Uterus (tissue), 3 donors: ENCODE measurements at regions not wholly inside any gene's neighbourhood (a gene's known extent, or its start where the extent isn't known, plus 50 kb on each side); places are given as distances from the start of the nearest gene placed in this dataset.

Experiments used
- DNase-seq, 2 donors: peaks; one replicate each; pipeline ENCODE4 v3.0.0-alpha.2; 2019 to 2020
- H3K27ac ChIP-seq, 2 donors: fragments of 200-600 bp; sonication (generic); 1 replicate in 1 of 2; 2 replicates in 1 of 2; pipeline ENCODE4 v1.5.1; 2016 to 2018
- H3K27me3 ChIP-seq, 2 donors: fragments of 200-600 bp; sonication (generic); one replicate each; pipeline ENCODE4 v1.5.1; 2018 to 2019; ENCODE audit warnings: control low read depth in 1 of 2
- H3K36me3 ChIP-seq, 2 donors: fragments of 200-600 bp; sonication (generic); one replicate each; pipeline ENCODE4 v1.5.1; 2019; ENCODE audit warnings: control low read depth in 1 of 2
- H3K4me1 ChIP-seq, 2 donors: fragments of 200-600 bp; sonication (generic); one replicate each; pipeline ENCODE4 v1.5.1; 2018 to 2019; ENCODE audit warnings: control low read depth in 1 of 2
- H3K4me3 ChIP-seq, 2 donors: fragments of 200-600 bp; sonication (generic); 1 replicate in 1 of 2; 2 replicates in 1 of 2; pipeline ENCODE4 v1.5.1; 2018 to 2019; ENCODE audit warnings: mild to moderate bottlenecking in 1 of 2
- H3K9me3 ChIP-seq, 2 donors: fragments of 200-600 bp; sonication (generic); one replicate each; pipeline ENCODE4 v1.5.1; 2019; ENCODE audit warnings: control low read depth in 1 of 2
- CTCF ChIP-seq, 4 experiments: fragments of 200-600 bp in 2 of 4; fragments of 450-650 bp in 2 of 4; sonication (generic) in 2 of 4; IDR thresholded peaks; one replicate each; pipeline ENCODE4 v1.5.1; 2016 to 2019; ENCODE audit warnings: antibody characterized with exemption in 4 of 4, mild to moderate bottlenecking in 2 of 4, moderate library complexity in 1 of 4
- POLR2A ChIP-seq, 2 donors: fragments of 450-650 bp; IDR thresholded peaks; one replicate each; pipeline ENCODE4 v1.6.1; 2016; ENCODE audit warnings: antibody characterized with exemption in 2 of 2, mild to moderate bottlenecking in 1 of 2, moderate library complexity in 1 of 2
- intact Hi-C: fragments of 100-400 bp; cut with DNase I; formaldehyde crosslinking; loops from one replicate; pipeline ENCODE4 v1.15.1; 2023; ENCODE audit warnings: low total_unique reads
- donor health status: DM: yes; HTN: yes; CAD: no.

GRCh38 chr3:53401154-53401553 is 53.8 kb upstream of the DCP1A start:
- Histone ChIP-seq H3K27me3 (no peaks in the 10 kb centered on the region), H3K4me3 (no peak overlapping the region), H3K4me1 (no peaks in the 10 kb centered on the region), H3K27ac (no peak overlapping the region), H3K9me3 (no peaks in the 10 kb centered on the region), H3K36me3 (no peaks in the 10 kb centered on the region)
- no peak for TF ChIP-seq CTCF (IDR thresholded peaks at IDR 0.05)
- no peak for TF ChIP-seq POLR2A (IDR thresholded peaks at IDR 0.05)
- intact Hi-C loops, result no loop called here
- no peak for DNase-seq

GRCh38 chr3:53402326-53402725 is 55.0 kb upstream of the DCP1A start:
- H3K36me3 ChIP-seq, result no peaks in the 10 kb centered on the region
- H3K4me3 ChIP-seq, result no peak overlapping the region
- H3K9me3 ChIP-seq, result no peaks in the 10 kb centered on the region
- TF ChIP-seq POLR2A (IDR thresholded peaks at IDR 0.05) (no peak), CTCF (IDR thresholded peaks at IDR 0.05) (no peak)
- no peaks in the 10 kb centered on the region for H3K27me3 ChIP-seq
- no peak overlapping the region for H3K27ac ChIP-seq
- no peak for DNase-seq
- intact Hi-C loops, result no loop called here
- no peaks in the 10 kb centered on the region for H3K4me1 ChIP-seq

- Histone ChIP-seq H3K36me3 (no peaks in the 10 kb centered on the region), H3K27me3 (no peaks in the 10 kb centered on the region), H3K4me1 (no peaks in the 10 kb centered on the region), H3K27ac (no peak overlapping the region), H3K4me3 (no peak overlapping the region), H3K9me3 (no peaks in the 10 kb centered on the region)
- no peak for DNase-seq
- TF ChIP-seq CTCF (IDR thresholded peaks at IDR 0.05), result no peak
- intact Hi-C loops, result no loop called here
Observed at GRCh38 chr3:53411371-53411770, 64.0 kb upstream of the DCP1A start.

GRCh38 chr3:53412953-53413352 is 65.6 kb upstream of the DCP1A start:
- DNase-seq, result no peak
- intact Hi-C loops, result no loop called here
- no peak overlapping the region for H3K27ac ChIP-seq
- H3K27me3 ChIP-seq, result no peaks in the 10 kb centered on the region
- TF ChIP-seq CTCF (IDR thresholded peaks at IDR 0.05) (no peak), POLR2A (IDR thresholded peaks at IDR 0.05) (no peak)
- no peaks in the 10 kb centered on the region for H3K4me1 ChIP-seq
- no peak overlapping the region for H3K4me3 ChIP-seq
- H3K9me3 ChIP-seq, result no peaks in the 10 kb centered on the region
- no peaks in the 10 kb centered on the region for H3K36me3 ChIP-seq

- no peak for TF ChIP-seq CTCF (IDR thresholded peaks at IDR 0.05)
- no peak for TF ChIP-seq POLR2A (IDR thresholded peaks at IDR 0.05)
- DNase-seq, result no peak
- no peak overlapping the region for H3K4me3 ChIP-seq
- no peaks in the 10 kb centered on the region for H3K27me3 ChIP-seq
- H3K4me1 ChIP-seq, result no peaks in the 10 kb centered on the region
- H3K36me3 ChIP-seq, result no peaks in the 10 kb centered on the region
- H3K27ac ChIP-seq, result no peak overlapping the region
- no peaks in the 10 kb centered on the region for H3K9me3 ChIP-seq
- intact Hi-C loops, result no loop called here
Observed at GRCh38 chr3:53416530-53416929, 69.2 kb upstream of the DCP1A start.
